OCI-LY3 (cell line): ENCODE measurements at regions not wholly inside any gene's neighbourhood (a gene's known extent, or its start where the extent isn't known, plus 50 kb on each side); places are given as distances from the start of the nearest gene placed in this dataset.

ENCODE experiments used
- H2AFZ ChIP-seq: fragments of 200-600, 300-600 bp; shearing (Covaris generic); 2 replicates; pipeline ENCODE4 v1.6.0; 2014; ENCODE audit warnings: antibody characterized with exemption, low read depth, low read length
- H3K27ac ChIP-seq: fragments of 200-600, 300-600 bp; sonication (generic); 2 replicates; pipeline ENCODE4 v1.5.1; 2014; ENCODE audit warnings: mild to moderate bottlenecking, low read length, moderate library complexity, mixed read lengths
- H3K27me3 ChIP-seq: fragments of 200-600, 300-600 bp; sonication (generic); 2 replicates; pipeline ENCODE4 v1.6.1; 2014; ENCODE audit warnings: low read depth, low read length, mixed read lengths
- H3K36me3 ChIP-seq: fragments of 200-600, 300-600 bp; sonication (generic); replicated peaks from 2 replicates; pipeline ENCODE3; 2014; ENCODE audit warnings: low read depth, low read length, mixed read lengths
- H3K4me1 ChIP-seq: fragments of 300-600, 200-600 bp; sonication (generic); 2 replicates; pipeline ENCODE4 v1.6.1; 2014; ENCODE audit warnings: low read length, mixed read lengths
- H3K4me2 ChIP-seq: fragments of 200-600, 300-600 bp; sonication (generic); 2 replicates; pipeline ENCODE4 v1.6.1; 2014; ENCODE audit warnings: low read length, mixed read lengths
- H3K4me3 ChIP-seq: fragments of 300-600, 200-600 bp; sonication (generic); 2 replicates; pipeline ENCODE4 v1.5.1; 2014; ENCODE audit warnings: antibody characterized with exemption, mild to moderate bottlenecking, low read length, moderate library complexity
- H3K79me2 ChIP-seq: fragments of 300-600, 200-600 bp; shearing (Covaris generic); 2 replicates; pipeline ENCODE4 v1.6.1; 2014; ENCODE audit warnings: mild to moderate bottlenecking, low read length, mixed read lengths
- H3K9ac ChIP-seq: fragments of 300-600, 200-600 bp; shearing (Covaris generic); 2 replicates; pipeline ENCODE4 v1.6.0; 2014; ENCODE audit warnings: mild to moderate bottlenecking, low read length, moderate library complexity
- H3K9me3 ChIP-seq: fragments of 200-600, 300-600 bp; shearing (Covaris generic); 2 replicates; pipeline ENCODE4 v1.6.1; 2014; ENCODE audit warnings: low read length, mixed read lengths; ENCODE audit not compliant: insufficient read depth
- H4K20me1 ChIP-seq: fragments of 200-600, 300-600 bp; sonication (generic); 2 replicates; pipeline ENCODE4 v1.6.1; 2016; ENCODE audit warnings: low read length, mixed read lengths; ENCODE audit not compliant: insufficient read depth
- EZH2phosphoT487 ChIP-seq: fragments of 200-600 bp; shearing (Covaris generic); IDR thresholded peaks from 2 replicates; pipeline ENCODE4 v1.6.1; 2018; ENCODE audit warnings: antibody characterized with exemption, mixed run types, low read depth
- TF ChIP-seq, protein P1 (sequence below): fragments of 200-600, 300-600 bp; sonication (generic); IDR thresholded peaks from 2 replicates; pipeline ENCODE4 v1.5.1; 2014; ENCODE audit warnings: antibody characterized with exemption, low read length, low read depth

DNA sequence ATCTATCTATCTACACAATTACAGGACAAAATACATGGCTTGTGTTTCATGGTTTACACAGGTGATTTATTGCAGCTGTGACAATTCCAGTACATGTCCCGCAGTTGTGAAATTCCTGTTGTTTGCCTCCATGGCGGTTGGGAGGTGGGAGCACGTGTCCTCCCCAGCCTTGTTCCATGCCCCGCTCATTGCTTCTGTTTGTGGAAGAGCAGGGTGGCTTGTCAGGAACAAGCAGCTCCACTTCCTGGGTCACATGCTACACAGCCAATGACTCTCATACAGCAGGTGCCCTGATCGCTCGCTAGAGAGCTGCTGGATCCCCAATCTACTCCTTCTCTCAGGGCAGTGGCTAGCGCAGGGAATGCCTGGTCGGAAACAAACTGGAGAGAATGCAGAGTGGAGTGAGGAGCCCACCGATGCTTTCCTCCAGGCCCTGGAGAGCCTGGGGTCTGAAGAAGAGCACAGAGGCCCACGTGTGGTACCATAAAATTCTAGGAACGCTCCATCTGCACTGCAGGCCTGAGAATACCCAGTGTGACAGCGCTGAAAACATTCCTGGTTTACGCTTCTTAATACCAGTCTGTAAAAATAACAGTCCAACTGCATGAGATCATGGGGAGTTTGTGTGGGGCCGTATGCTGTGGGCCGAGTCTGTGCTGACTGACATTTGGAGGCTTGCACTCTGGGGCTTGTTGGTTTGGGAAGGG lies 270.6 kb upstream of the RGMA start:
- H2AFZ ChIP-seq: no peak overlapping the region
- H3K4me1 ChIP-seq: no peaks in the 10 kb centered on the region
- no peak overlapping the region for H3K27ac ChIP-seq
- no peaks in the 10 kb centered on the region for H3K79me2 ChIP-seq
- H3K27me3 ChIP-seq: no peaks in the 10 kb centered on the region
- no peaks in the 10 kb centered on the region for H4K20me1 ChIP-seq
- H3K4me2 ChIP-seq: no peak overlapping the region
- no peak for TF ChIP-seq EZH2phosphoT487
- TF ChIP-seq, protein P1, sequence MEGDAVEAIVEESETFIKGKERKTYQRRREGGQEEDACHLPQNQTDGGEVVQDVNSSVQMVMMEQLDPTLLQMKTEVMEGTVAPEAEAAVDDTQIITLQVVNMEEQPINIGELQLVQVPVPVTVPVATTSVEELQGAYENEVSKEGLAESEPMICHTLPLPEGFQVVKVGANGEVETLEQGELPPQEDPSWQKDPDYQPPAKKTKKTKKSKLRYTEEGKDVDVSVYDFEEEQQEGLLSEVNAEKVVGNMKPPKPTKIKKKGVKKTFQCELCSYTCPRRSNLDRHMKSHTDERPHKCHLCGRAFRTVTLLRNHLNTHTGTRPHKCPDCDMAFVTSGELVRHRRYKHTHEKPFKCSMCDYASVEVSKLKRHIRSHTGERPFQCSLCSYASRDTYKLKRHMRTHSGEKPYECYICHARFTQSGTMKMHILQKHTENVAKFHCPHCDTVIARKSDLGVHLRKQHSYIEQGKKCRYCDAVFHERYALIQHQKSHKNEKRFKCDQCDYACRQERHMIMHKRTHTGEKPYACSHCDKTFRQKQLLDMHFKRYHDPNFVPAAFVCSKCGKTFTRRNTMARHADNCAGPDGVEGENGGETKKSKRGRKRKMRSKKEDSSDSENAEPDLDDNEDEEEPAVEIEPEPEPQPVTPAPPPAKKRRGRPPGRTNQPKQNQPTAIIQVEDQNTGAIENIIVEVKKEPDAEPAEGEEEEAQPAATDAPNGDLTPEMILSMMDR: no peak
- no peak overlapping the region for H3K4me3 ChIP-seq
- H3K9me3 ChIP-seq: no peaks in the 10 kb centered on the region
- no peak overlapping the region for H3K9ac ChIP-seq
- H3K36me3 ChIP-seq: no peaks in the 10 kb centered on the region

DNA sequence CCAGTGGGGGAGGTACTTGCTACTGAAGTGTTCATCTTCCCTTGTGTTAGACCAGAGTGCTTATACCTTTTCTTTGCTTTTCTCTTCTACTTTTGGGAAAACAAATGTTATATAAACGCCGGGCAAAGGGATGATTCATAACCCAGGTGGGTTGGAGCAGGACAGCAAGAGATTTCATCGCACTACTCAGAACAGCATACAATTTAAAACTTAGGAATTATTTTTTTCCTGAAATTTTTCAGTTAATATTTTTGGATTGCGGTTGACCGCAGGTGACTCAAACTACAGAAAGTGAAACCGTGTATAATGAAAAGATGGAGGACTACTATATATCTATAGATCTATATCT lies 270.0 kb upstream of the RGMA start:
- no peak overlapping the region for H2AFZ ChIP-seq
- H3K4me1 ChIP-seq: no peaks in the 10 kb centered on the region
- H3K27me3 ChIP-seq: no peaks in the 10 kb centered on the region
- H3K9ac ChIP-seq: no peak overlapping the region
- TF ChIP-seq, protein P1: no peak
- TF ChIP-seq EZH2phosphoT487: no peak
- H3K9me3 ChIP-seq: no peaks in the 10 kb centered on the region
- H3K79me2 ChIP-seq: no peaks in the 10 kb centered on the region
- no peak overlapping the region for H3K4me3 ChIP-seq
- no peaks in the 10 kb centered on the region for H3K36me3 ChIP-seq
- no peaks in the 10 kb centered on the region for H4K20me1 ChIP-seq
- H3K27ac ChIP-seq: no peak overlapping the region
- H3K4me2 ChIP-seq: no peak overlapping the region

DNA sequence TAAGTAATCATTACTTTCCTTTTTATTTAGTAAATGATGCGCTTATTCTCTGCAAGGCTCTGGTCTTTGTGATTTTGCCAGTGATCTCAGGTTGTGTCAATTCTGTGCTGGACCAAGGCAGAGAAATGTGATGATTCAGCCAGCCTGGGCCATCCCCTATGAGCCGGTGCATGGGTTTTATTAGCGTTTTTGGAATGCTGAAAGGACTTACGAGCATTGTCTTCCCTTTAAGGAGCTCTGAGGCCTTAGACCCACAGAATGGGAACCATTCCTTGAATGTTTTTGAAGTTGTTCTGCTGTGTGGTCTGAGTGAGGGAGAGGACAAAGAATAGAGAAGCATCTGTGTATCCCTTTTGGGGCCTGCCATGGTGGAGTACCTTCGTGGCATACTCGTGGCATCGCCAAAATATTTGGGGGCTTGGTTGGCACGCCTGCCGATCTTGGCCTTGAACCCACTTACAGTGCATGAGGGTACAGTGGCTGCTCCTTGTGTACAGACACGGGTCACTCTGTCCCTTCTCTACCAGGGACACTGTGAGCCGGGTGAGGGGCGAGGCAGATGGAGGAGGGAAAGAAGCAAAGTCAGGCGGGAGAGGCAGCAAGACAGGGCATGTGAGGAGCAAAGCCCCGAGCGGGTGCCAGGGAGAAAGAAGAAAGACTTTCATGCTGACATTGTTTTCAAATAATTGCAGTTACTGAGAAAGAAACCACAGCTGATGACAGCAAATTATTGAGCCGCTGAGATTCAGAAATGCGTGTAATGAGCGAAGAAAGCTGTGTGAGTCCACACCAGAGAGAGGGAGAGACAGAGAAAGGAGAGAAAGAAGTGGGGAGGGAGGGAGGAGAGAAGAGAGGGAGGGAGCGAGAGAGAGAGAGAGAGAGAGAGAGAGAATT lies 269.4 kb upstream of the RGMA start:
- Histone ChIP-seq H3K4me2 (no peak overlapping the region), H3K27me3 (no peaks in the 10 kb centered on the region), H3K27ac (no peak overlapping the region), H3K36me3 (no peaks in the 10 kb centered on the region), H3K9me3 (no peaks in the 10 kb centered on the region), H3K4me1 (no peaks in the 10 kb centered on the region), H3K79me2 (no peaks in the 10 kb centered on the region), H3K9ac (no peak overlapping the region), H4K20me1 (no peaks in the 10 kb centered on the region), H2AFZ (no peak overlapping the region), H3K4me3 (no peak overlapping the region)
- TF ChIP-seq, protein P1: no peak
- TF ChIP-seq EZH2phosphoT487: no peak

DNA sequence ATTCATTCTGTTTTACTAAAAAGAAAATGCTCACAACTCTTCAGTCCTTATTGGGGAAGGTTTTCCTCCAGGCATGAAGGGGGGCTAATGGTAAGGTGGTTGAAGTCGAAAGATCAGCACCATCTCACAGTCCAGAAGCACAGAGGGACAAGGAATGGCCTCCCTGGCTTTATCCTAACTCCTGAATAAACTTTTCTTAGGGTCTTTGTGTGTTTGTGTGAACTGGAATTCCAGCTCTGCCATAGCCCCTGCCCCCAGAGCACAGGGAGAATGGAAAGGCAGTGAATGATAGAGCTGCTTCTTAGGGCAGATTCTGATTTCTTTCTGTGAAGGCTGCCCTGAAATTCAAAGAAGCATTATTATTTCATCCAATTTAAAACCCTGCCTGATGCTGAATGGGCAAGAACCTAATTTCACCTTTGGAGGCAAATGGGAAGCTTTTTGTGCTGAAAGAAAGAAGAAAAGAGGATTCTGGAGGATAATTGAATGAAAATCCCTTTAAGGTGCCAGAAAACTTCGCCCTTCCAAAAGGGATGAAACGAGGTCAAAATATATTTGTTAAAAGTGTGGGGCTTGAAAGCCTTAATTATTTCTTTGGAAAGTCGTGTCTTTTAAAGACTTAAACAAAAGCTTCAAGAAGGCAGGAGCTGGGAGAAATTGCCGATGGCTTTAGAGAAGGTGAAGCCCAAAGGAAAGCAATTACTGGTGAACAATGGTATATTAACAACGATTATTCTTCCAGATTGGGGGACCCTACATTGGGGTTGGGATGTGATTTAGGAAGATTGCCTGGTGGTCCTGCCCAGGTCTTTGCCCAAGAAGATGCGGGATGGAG lies 259.9 kb upstream of the RGMA start:
- Histone ChIP-seq H3K4me3 (no peak overlapping the region), H3K79me2 (no peaks in the 10 kb centered on the region), H3K27ac (no peak overlapping the region), H2AFZ (no peak overlapping the region), H3K4me1 (no peaks in the 10 kb centered on the region), H3K27me3 (peaks cover 8% of the 10 kb centered on the region; the same call in 1 of the 2 replicates), H3K36me3 (no peaks in the 10 kb centered on the region), H3K9ac (no peak overlapping the region), H4K20me1 (no peaks in the 10 kb centered on the region), H3K9me3 (no peaks in the 10 kb centered on the region), H3K4me2 (no peak overlapping the region)
- TF ChIP-seq, protein P1: no peak
- no peak for TF ChIP-seq EZH2phosphoT487
